K562 (cell line): ENCODE measurements at regions not wholly inside any gene's neighbourhood (a gene's known extent, or its start where the extent isn't known, plus 50 kb on each side); places are given as distances from the start of the nearest gene placed in this dataset.

Experiments used
- TOE1 ChIP-seq, 2 experiments: fragments of 450-650 bp in 1 of 2; sonication (generic) in 1 of 2; formaldehyde crosslinking in 1 of 2; IDR thresholded peaks; 2 replicates each; pipeline versions ENCODE4 v1.7.1 to v1.8.0; 2016 to 2022; ENCODE audit warnings: borderline replicate concordance in 2 of 2, mild to moderate bottlenecking in 2 of 2, antibody characterized with exemption in 1 of 2, inconsistent platforms in 1 of 2, low read depth in 1 of 2, missing genetic modification reagents in 1 of 2, moderate library complexity in 1 of 2
- TF ChIP-seq, protein P1 (sequence below): sonication (generic); formaldehyde crosslinking; IDR thresholded peaks from 2 replicates; pipeline ENCODE4 v1.8.0; 2022; ENCODE audit warnings: mild to moderate bottlenecking, missing genetic modification reagents
- TF ChIP-seq, protein P2 (sequence below): sonication (generic); formaldehyde crosslinking; IDR thresholded peaks from 2 replicates; pipeline ENCODE4 v1.8.0; 2023; ENCODE audit warnings: missing genetic modification reagents, mild to moderate bottlenecking, borderline replicate concordance

DNA sequence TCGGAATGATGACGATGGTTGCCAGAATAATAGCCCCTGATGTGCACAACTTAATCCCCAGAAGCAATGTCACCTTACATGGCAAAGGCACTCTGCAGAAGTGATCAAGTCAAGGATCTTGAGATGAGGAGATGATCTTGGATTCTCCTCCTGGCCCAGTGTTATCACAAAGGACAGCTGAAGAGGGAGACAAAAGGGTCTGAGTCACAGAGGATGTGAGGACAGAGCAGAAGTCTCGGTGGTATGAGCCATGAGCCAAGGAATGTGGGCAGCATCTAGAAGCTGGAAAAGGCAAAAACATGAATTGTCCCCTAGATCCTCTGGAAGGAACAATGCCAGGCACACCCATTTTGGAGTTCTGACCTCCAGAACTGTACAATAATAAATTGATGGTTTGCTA lies 358.5 kb downstream of the MYCN start:
- TF ChIP-seq, protein P1, sequence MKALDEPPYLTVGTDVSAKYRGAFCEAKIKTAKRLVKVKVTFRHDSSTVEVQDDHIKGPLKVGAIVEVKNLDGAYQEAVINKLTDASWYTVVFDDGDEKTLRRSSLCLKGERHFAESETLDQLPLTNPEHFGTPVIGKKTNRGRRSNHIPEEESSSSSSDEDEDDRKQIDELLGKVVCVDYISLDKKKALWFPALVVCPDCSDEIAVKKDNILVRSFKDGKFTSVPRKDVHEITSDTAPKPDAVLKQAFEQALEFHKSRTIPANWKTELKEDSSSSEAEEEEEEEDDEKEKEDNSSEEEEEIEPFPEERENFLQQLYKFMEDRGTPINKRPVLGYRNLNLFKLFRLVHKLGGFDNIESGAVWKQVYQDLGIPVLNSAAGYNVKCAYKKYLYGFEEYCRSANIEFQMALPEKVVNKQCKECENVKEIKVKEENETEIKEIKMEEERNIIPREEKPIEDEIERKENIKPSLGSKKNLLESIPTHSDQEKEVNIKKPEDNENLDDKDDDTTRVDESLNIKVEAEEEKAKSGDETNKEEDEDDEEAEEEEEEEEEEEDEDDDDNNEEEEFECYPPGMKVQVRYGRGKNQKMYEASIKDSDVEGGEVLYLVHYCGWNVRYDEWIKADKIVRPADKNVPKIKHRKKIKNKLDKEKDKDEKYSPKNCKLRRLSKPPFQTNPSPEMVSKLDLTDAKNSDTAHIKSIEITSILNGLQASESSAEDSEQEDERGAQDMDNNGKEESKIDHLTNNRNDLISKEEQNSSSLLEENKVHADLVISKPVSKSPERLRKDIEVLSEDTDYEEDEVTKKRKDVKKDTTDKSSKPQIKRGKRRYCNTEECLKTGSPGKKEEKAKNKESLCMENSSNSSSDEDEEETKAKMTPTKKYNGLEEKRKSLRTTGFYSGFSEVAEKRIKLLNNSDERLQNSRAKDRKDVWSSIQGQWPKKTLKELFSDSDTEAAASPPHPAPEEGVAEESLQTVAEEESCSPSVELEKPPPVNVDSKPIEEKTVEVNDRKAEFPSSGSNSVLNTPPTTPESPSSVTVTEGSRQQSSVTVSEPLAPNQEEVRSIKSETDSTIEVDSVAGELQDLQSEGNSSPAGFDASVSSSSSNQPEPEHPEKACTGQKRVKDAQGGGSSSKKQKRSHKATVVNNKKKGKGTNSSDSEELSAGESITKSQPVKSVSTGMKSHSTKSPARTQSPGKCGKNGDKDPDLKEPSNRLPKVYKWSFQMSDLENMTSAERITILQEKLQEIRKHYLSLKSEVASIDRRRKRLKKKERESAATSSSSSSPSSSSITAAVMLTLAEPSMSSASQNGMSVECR: no peak
- no peak for TF ChIP-seq TOE1 (IDR thresholded peaks at IDR 0.05; ENCODE audit: borderline replicate concordance)
- no peak for TF ChIP-seq TOE1 (CRISPR knock-in tag; IDR thresholded peaks at IDR 0.05; ENCODE audit: borderline replicate concordance, low read depth)
- TF ChIP-seq, protein P2, sequence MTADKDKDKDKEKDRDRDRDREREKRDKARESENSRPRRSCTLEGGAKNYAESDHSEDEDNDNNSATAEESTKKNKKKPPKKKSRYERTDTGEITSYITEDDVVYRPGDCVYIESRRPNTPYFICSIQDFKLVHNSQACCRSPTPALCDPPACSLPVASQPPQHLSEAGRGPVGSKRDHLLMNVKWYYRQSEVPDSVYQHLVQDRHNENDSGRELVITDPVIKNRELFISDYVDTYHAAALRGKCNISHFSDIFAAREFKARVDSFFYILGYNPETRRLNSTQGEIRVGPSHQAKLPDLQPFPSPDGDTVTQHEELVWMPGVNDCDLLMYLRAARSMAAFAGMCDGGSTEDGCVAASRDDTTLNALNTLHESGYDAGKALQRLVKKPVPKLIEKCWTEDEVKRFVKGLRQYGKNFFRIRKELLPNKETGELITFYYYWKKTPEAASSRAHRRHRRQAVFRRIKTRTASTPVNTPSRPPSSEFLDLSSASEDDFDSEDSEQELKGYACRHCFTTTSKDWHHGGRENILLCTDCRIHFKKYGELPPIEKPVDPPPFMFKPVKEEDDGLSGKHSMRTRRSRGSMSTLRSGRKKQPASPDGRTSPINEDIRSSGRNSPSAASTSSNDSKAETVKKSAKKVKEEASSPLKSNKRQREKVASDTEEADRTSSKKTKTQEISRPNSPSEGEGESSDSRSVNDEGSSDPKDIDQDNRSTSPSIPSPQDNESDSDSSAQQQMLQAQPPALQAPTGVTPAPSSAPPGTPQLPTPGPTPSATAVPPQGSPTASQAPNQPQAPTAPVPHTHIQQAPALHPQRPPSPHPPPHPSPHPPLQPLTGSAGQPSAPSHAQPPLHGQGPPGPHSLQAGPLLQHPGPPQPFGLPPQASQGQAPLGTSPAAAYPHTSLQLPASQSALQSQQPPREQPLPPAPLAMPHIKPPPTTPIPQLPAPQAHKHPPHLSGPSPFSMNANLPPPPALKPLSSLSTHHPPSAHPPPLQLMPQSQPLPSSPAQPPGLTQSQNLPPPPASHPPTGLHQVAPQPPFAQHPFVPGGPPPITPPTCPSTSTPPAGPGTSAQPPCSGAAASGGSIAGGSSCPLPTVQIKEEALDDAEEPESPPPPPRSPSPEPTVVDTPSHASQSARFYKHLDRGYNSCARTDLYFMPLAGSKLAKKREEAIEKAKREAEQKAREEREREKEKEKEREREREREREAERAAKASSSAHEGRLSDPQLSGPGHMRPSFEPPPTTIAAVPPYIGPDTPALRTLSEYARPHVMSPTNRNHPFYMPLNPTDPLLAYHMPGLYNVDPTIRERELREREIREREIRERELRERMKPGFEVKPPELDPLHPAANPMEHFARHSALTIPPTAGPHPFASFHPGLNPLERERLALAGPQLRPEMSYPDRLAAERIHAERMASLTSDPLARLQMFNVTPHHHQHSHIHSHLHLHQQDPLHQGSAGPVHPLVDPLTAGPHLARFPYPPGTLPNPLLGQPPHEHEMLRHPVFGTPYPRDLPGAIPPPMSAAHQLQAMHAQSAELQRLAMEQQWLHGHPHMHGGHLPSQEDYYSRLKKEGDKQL (CRISPR knock-in tag): no peak
